ENCODE measurements at regions not wholly inside any gene's neighbourhood (a gene's known extent, or its start where the extent isn't known, plus 50 kb on each side); places are given as distances from the start of the nearest gene placed in this dataset.

DNA sequence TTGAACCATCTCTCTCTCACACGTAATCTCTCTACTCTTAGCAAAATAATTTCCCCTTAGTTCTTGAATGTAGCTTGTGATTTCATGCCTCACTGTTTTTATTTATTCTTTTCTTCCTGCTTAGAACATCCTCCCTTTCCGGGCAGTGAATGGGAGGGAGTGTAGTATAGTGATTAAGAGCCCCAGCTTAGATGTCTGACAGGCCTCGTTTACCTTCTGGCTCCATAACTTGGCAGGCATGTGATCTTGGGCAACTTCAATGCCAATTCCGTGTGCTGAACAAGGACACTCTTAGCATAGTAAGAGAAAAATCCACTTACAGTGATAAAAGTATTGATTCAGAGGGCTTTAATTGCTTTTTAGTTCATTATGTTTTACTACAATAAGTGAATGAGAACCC lies 96.3 kb upstream of the TNPO1 start:
- Histone ChIP-seq H3K27ac (no peak overlapping the region), H3K36me3 (no peaks in the 10 kb centered on the region), H3K4me1 (no peaks in the 10 kb centered on the region), H3K27me3 (no peaks in the 10 kb centered on the region), H3K4me3 (no peak overlapping the region), H3K9me3 (no peaks in the 10 kb centered on the region)
- DNase-seq, result no peak
- TF ChIP-seq, protein P1, sequence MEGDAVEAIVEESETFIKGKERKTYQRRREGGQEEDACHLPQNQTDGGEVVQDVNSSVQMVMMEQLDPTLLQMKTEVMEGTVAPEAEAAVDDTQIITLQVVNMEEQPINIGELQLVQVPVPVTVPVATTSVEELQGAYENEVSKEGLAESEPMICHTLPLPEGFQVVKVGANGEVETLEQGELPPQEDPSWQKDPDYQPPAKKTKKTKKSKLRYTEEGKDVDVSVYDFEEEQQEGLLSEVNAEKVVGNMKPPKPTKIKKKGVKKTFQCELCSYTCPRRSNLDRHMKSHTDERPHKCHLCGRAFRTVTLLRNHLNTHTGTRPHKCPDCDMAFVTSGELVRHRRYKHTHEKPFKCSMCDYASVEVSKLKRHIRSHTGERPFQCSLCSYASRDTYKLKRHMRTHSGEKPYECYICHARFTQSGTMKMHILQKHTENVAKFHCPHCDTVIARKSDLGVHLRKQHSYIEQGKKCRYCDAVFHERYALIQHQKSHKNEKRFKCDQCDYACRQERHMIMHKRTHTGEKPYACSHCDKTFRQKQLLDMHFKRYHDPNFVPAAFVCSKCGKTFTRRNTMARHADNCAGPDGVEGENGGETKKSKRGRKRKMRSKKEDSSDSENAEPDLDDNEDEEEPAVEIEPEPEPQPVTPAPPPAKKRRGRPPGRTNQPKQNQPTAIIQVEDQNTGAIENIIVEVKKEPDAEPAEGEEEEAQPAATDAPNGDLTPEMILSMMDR (IDR thresholded peaks at IDR 0.05), result no peak
- no peak for ATAC-seq
- intact Hi-C loops (cut with DNase I), result no loop called here

DNA sequence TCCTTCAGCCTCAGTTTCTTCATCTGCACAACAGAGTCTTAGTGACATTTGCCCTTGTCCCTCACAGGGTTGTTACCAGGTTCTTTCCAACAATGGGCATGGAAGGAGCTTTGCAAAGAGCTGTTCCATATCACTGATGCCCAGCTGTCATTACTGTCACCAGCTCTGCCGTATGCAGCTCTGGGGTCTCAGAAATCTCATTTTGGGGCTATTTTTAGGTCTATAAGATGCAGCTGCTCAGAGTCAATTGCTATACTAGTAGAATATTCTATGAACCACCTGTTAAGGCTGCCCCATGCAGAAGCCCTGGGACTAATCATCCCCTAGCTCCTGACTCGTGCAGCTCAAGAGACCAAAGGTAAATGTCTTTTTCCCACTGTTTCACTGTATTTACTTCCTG lies 105.1 kb upstream of the TNPO1 start:
- no peaks in the 10 kb centered on the region for H3K4me1 ChIP-seq
- no peak for ATAC-seq
- no peaks in the 10 kb centered on the region for H3K27me3 ChIP-seq
- no peak overlapping the region for H3K4me3 ChIP-seq
- no peaks in the 10 kb centered on the region for H3K36me3 ChIP-seq
- H3K27ac ChIP-seq, result no peak overlapping the region
- TF ChIP-seq, protein P1 (IDR thresholded peaks at IDR 0.05), result no peak
- intact Hi-C loops (cut with DNase I), result no loop called here
- no peaks in the 10 kb centered on the region for H3K9me3 ChIP-seq
- DNase-seq, result no peak

- DNase-seq (no peak), ATAC-seq (no peak)
- no peaks in the 10 kb centered on the region for H3K4me1 ChIP-seq
- no peaks in the 10 kb centered on the region for H3K9me3 ChIP-seq
- H3K4me3 ChIP-seq, result no peak overlapping the region
- no peaks in the 10 kb centered on the region for H3K36me3 ChIP-seq
- H3K27ac ChIP-seq, result no peak overlapping the region
- TF ChIP-seq, protein P1 (IDR thresholded peaks at IDR 0.05), result no peak
- intact Hi-C loops (cut with DNase I), result no loop called here
- no peaks in the 10 kb centered on the region for H3K27me3 ChIP-seq
Measured at GRCh38 chr5:72709341-72709740, 107.1 kb upstream of the TNPO1 start.

DNA sequence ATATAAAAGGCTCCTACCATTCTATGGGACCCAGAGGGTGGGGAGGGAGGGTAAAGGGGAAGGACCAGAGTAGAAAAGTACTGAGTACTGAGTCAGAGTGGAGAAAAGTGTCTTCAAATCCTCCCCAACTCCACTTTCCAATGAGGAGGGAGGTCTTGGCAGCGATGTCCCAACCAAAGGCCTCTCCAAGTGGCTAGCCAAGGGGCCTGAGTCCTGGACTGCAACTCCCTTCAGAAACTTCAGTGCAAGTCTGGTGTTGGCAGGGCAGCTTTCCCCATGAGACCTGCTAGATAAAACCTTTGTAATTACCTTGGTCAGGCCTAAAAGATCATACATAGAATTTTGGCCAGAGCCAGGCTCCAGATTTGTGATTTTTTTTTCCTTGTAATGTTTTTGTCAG lies 111.3 kb upstream of the TNPO1 start:
- DNase-seq (no peak), ATAC-seq (no peak)
- H3K9me3 ChIP-seq, result no peaks in the 10 kb centered on the region
- H3K36me3 ChIP-seq, result no peaks in the 10 kb centered on the region
- TF ChIP-seq, protein P1 (IDR thresholded peaks at IDR 0.05), result no peak
- H3K4me1 ChIP-seq, result no peaks in the 10 kb centered on the region
- no peak overlapping the region for H3K4me3 ChIP-seq
- no peaks in the 10 kb centered on the region for H3K27me3 ChIP-seq
- intact Hi-C loops (cut with DNase I), result no loop called here
- H3K27ac ChIP-seq, result no peak overlapping the region

- H3K27ac ChIP-seq, result no peak overlapping the region
- DNase-seq, result no peak
Measured at GRCh38 chr5:72703876-72704275, 112.6 kb upstream of the TNPO1 start.

More at GRCh38 chr5:72703876-72704275, 112.6 kb upstream of the TNPO1 start:
- Histone ChIP-seq H3K4me3 (no peak overlapping the region), H3K27me3 (no peaks in the 10 kb centered on the region), H3K36me3 (no peaks in the 10 kb centered on the region), H3K9me3 (no peaks in the 10 kb centered on the region), H3K4me1 (no peaks in the 10 kb centered on the region)
- no peak for ATAC-seq
- intact Hi-C loops (cut with DNase I), result no loop called here
- TF ChIP-seq, protein P1 (IDR thresholded peaks at IDR 0.05), result no peak

Measured in upper lobe of right lung (tissue), 1 donor.